Smooth muscle cell (in vitro differentiated cells): ENCODE measurements at regions not wholly inside any gene's neighbourhood (a gene's known extent, or its start where the extent isn't known, plus 50 kb on each side); places are given as distances from the start of the nearest gene placed in this dataset.

Experiments used
- DNase-seq: peaks from one replicate; lab custom pipeline; 2025; ENCODE audit not compliant: unreplicated experiment; lab: John Stamatoyannopoulos, UW
- H2AFZ ChIP-seq: fragments of 200-600 bp; sonication (generic); 2 replicates; pipeline ENCODE4 v1.6.0; 2016; ENCODE audit warnings: antibody characterized with exemption, low read depth, mild to moderate bottlenecking
- H3F3A ChIP-seq: fragments of 200-600 bp; sonication (generic); 2 replicates; pipeline ENCODE4 v1.6.0; 2017; ENCODE audit warnings: antibody characterized with exemption, low read depth
- H3K27ac ChIP-seq: fragments of 200-600 bp; sonication (generic); 2 replicates; pipeline ENCODE4 v1.5.1; 2016; ENCODE audit warnings: low read depth, mild to moderate bottlenecking
- H3K27me3 ChIP-seq: fragments of 200-600 bp; sonication (generic); 2 replicates; pipeline ENCODE4 v1.6.1; 2016; ENCODE audit warnings: low read depth, mild to moderate bottlenecking
- H3K36me3 ChIP-seq: fragments of 200-600 bp; sonication (generic); 2 replicates; pipeline ENCODE4 v1.5.1; 2016; ENCODE audit warnings: low read depth
- H3K4me1 ChIP-seq: fragments of 200-600 bp; sonication (generic); 2 replicates; pipeline ENCODE4 v1.5.1; 2016; ENCODE audit warnings: low read depth
- H3K4me2 ChIP-seq: fragments of 200-600 bp; sonication (generic); 2 replicates; pipeline ENCODE4 v1.6.0; 2016; ENCODE audit warnings: mild to moderate bottlenecking
- H3K4me3 ChIP-seq: fragments of 200-600 bp; sonication (generic); 2 replicates; pipeline ENCODE4 v1.5.1; 2016; ENCODE audit warnings: mild to moderate bottlenecking
- H3K79me2 ChIP-seq: fragments of 200-600 bp; sonication (generic); 2 replicates; pipeline ENCODE4 v1.6.0; 2016; ENCODE audit warnings: low read depth, mild to moderate bottlenecking
- H3K9ac ChIP-seq: fragments of 200-600 bp; sonication (generic); 2 replicates; pipeline ENCODE4 v1.6.0; 2016; ENCODE audit warnings: low read depth
- H3K9me3 ChIP-seq: fragments of 200-600 bp; sonication (generic); replicated peaks from 2 replicates; pipeline ENCODE4 v1.5.1; 2016; ENCODE audit warnings: low read depth
- H4K20me1 ChIP-seq: fragments of 200-600 bp; sonication (generic); 2 replicates; pipeline ENCODE4 v1.6.0; 2016; ENCODE audit warnings: low read depth
- CTCF ChIP-seq: fragments of 200-600 bp; sonication (generic); IDR thresholded peaks from 2 replicates; pipeline ENCODE4 v1.5.1; 2017; ENCODE audit warnings: borderline replicate concordance, mild to moderate bottlenecking, antibody characterized with exemption; ENCODE audit not compliant: insufficient read depth, poor library complexity, severe bottlenecking
- WGBS: methylation state at CpG from one replicate; pipeline ENCODE4 v1.1.7; 2016; ENCODE audit warnings: low lambda C conversion rate; 5-methylcytosine and 5-hydroxymethylcytosine counted together

DNA sequence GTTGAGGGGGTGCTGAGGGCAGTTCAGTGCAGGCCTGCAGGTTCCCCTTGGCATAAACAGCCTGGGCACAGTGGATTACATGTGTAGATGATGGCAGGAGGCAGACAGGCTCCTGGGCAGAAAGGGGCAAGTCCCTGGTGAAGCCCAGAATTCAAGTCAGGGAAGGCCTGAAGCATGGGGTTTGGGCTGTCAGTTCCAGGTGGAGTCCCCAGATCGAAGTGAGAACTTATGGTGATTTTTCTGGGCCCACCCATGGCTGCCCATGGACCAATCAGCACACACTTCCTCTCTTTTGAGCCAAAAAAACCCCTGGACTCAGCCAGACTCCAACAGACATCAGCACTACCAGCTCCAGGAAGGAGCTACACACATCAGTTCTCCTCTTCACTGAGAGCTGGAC, 529.1 kb downstream of the PPARGC1A start:
- no peak overlapping the region for H2AFZ ChIP-seq
- H3K36me3 ChIP-seq: no peaks in the 10 kb centered on the region
- no peak overlapping the region for H3K4me2 ChIP-seq
- no peaks in the 10 kb centered on the region for H3K9me3 ChIP-seq
- no peak for TF ChIP-seq CTCF
- no peaks in the 10 kb centered on the region for H3K4me1 ChIP-seq
- DNase-seq: no peak
- H3K27ac ChIP-seq: no peak overlapping the region
- no peaks in the 10 kb centered on the region for H3F3A ChIP-seq
- no peaks in the 10 kb centered on the region for H3K27me3 ChIP-seq
- 89% methylated on average over 1 of the region's 1 CpG for WGBS
- no peak overlapping the region for H3K4me3 ChIP-seq
- no peaks in the 10 kb centered on the region for H3K79me2 ChIP-seq
- H3K9ac ChIP-seq: no peak overlapping the region
- no peaks in the 10 kb centered on the region for H4K20me1 ChIP-seq

DNA sequence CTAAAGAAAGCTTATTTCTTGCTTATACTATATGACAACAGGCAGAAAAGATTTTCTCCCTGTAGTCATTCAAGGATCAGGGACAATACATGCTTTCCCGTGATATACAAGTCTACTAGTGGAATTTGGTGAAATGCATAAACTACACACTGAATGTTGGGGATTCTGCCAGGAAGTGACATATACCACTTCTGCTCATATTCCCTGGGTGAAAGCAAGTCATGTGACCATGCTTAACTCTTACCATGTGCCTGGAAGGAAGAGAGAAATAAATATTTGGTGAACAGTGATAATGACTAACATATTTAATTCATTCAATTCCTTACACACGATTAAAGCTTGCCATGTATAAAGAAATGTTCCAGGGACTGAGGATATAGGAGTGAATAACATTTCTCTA, 534.6 kb downstream of the PPARGC1A start:
- DNase-seq: no peak
- no peak overlapping the region for H3K4me3 ChIP-seq
- no peak for TF ChIP-seq CTCF

GRCh38 chr4:23353200-23353599, 536.6 kb downstream of the PPARGC1A start:
- Histone ChIP-seq H3K4me3 (no peak overlapping the region), H3F3A (no peaks in the 10 kb centered on the region), H3K4me1 (no peaks in the 10 kb centered on the region), H3K27ac (no peak overlapping the region), H4K20me1 (no peaks in the 10 kb centered on the region), H3K4me2 (no peak overlapping the region), H3K9ac (no peak overlapping the region), H3K9me3 (no peaks in the 10 kb centered on the region), H3K36me3 (no peaks in the 10 kb centered on the region), H3K79me2 (no peaks in the 10 kb centered on the region), H3K27me3 (no peaks in the 10 kb centered on the region), H2AFZ (no peak overlapping the region)
- WGBS: 92% methylated on average over 1 of the region's 1 CpG
- TF ChIP-seq CTCF: no peak
- no peak for DNase-seq

More for the DNA sequence above, 534.6 kb downstream of the PPARGC1A start:
- Histone ChIP-seq H2AFZ (no peak overlapping the region), H3K27me3 (no peaks in the 10 kb centered on the region), H3K36me3 (no peaks in the 10 kb centered on the region), H3K4me2 (no peak overlapping the region), H3K79me2 (no peaks in the 10 kb centered on the region), H3K4me1 (no peaks in the 10 kb centered on the region), H3K27ac (no peak overlapping the region), H3K9ac (no peak overlapping the region), H3F3A (no peaks in the 10 kb centered on the region), H4K20me1 (no peaks in the 10 kb centered on the region), H3K9me3 (no peaks in the 10 kb centered on the region)
- WGBS: 93% methylated on average over 2 of the region's 2 CpGs

- TF ChIP-seq CTCF: no peak
- no peaks in the 10 kb centered on the region for H3F3A ChIP-seq
- DNase-seq: no peak
- no peak overlapping the region for H2AFZ ChIP-seq
- no peak overlapping the region for H3K27ac ChIP-seq
- no peaks in the 10 kb centered on the region for H3K9me3 ChIP-seq
- WGBS: 92% methylated on average over 2 of the region's 2 CpGs
- H4K20me1 ChIP-seq: no peaks in the 10 kb centered on the region
- H3K36me3 ChIP-seq: no peaks in the 10 kb centered on the region
- no peaks in the 10 kb centered on the region for H3K79me2 ChIP-seq
- no peak overlapping the region for H3K9ac ChIP-seq
- H3K4me3 ChIP-seq: no peak overlapping the region
- no peaks in the 10 kb centered on the region for H3K27me3 ChIP-seq
- H3K4me1 ChIP-seq: no peaks in the 10 kb centered on the region
- no peak overlapping the region for H3K4me2 ChIP-seq
These were observed 540.9 kb downstream of the PPARGC1A start for GRCh38 chr4:23348789-23349498.
